GM19468 (cell line): ENCODE measurements at regions not wholly inside any gene's neighbourhood (a gene's known extent, or its start where the extent isn't known, plus 50 kb on each side); places are given as distances from the start of the nearest gene placed in this dataset.

Source experiments
- ATAC-seq: cut with Tn5 transposase; IDR thresholded peaks from one replicate; pipeline ENCODE4 v1.9.1; 2021; ENCODE audit warnings: mild to moderate bottlenecking, moderate library complexity, moderate number of reproducible peaks; ENCODE audit not compliant: unreplicated experiment; ENCODE audit errors: extremely low read depth

DNA sequence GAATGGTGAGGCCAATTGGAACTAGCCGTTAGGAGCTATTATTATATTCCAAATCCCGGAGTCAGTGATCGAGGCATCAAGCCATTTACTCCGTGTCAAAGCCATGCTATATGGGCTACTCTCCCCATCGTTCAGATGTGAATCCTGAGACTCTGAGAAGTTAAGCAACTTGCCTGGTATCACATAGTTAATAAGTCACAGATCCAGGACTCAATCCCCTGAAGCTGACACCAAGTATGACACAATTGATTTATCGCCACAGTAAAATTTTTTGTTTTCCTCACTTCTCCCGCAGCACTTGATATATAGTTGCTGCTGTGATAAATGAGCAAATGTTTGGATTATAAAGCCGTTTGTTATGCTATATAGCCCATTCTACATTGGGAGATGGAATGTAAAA lies 50.8 kb upstream of the TSHZ2 start:
- no peak for ATAC-seq

DNA sequence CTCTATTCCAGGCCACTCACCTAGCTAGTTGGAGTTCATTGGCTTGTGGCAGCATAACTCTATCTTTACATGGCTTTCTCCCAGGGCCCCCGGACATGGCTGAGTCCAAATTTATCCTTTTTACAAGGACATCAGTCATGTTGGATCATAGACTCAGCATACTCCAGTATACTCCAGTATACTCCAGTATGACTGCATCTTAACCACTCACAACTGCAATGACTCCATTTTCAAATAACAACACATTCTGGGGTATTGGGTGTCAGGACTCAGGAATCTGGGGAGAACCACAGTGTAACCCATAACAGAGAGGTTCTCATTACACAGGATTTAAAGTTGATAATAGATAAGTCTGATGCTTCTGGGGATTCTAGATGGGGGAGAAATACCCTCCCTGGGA lies 53.8 kb upstream of the TSHZ2 start:
- no peak for ATAC-seq

DNA sequence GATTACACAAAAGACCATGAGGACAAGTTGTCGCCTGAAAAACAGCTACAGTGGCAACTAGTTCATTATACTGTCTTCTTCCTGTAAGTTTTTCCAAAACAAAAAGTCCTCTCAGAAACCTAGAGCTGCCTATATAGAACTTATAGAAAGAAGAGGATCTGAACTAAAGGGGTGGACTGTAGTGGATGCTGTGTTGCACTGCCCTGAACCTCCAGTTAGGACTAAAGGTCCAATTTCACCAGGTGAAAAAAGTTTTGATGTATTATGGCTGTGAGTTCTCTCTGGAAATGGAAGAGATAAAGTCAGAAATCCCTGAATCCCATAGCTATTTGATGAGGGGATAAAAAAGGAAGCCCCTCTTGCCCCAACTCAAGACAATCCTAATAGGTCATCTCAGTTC lies 56.6 kb upstream of the TSHZ2 start:
- no peak for ATAC-seq

DNA sequence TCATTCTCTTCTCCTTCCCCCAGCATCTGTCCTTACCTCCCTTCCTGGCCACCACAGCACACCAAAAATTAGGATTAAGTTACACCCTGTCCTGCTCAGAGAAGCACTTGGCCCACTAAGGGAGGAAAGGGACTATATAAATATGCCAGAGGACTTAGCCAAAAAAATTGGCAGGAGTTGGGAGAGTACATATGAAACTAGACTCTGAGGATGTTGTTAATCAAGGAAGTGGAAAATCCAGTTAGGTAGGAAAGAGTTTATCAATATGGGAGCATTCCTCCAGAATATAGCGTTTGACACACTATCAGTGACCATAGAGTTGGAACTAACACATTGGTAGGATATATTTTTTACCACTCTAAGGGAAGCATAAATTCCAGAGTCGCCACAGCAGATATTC lies 57.3 kb upstream of the TSHZ2 start:
- no peak for ATAC-seq

DNA sequence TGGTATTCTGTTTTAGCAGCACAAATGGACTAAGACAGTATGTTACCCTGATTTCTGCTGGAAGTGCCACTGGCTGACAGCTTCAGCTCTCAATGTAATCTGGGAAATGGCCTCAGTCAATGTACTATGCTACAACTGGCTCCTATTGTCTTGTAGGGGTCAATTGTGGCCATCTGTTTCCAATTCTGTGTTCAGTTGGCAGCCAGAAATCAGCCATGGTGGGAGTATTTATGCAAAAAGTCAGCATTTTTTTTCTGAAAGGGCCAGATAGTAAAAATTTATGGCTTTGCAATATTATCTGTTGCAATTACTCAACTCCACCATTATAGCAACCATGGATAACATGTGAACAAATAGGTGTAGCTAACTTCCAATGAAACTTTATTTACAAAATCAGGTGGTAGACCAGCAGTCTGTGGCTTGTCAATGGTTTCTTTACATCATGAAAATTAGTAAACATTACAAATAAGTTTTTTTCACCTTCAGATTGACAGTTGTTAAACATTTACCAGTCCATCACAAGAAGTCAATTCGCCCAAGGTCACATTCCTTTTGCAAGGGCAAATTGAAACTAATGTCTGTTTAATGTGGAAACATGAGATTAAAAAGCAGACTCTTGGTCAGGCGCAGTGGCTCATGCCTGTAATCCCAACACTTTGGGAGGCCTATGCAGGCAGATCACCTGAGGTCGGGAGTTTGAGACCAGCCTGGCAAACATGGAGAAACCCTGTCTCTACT lies 58.3 kb upstream of the TSHZ2 start:
- ATAC-seq = no peak

DNA sequence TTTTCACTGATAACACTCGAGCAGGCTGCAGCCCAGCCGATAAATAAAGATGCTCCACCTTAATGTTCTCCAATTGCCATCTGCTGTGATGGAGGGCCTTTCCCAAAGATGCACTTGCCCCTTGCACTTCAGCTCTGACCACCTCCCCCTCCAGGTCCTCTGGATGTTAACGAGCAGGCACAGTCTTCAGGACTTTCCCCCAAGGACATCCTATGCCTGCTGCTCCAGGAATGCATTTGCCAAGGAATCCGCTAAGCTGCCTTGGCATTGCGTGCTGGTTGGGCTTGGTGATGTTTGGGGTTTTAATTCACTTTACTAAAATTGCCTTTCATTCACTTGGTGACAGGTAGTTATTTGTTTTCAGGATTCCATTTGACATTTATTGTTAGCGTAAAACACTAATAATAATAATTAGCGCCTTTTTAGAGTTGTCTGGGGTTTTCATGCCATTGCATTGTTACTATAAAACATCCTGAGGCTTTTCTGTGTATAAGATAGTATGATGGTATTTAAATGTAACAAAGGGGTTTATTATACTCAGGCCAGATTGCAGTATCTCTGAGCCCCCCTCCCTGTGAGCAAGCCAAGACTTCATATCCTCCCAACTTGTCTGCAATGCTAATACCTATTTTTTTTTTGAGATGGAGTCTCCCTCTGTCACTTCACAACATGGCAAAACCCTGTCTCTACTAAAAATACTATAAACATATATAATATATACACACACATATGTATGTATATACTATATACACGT lies 66.7 kb upstream of the TSHZ2 start:
- ATAC-seq = no peak

DNA sequence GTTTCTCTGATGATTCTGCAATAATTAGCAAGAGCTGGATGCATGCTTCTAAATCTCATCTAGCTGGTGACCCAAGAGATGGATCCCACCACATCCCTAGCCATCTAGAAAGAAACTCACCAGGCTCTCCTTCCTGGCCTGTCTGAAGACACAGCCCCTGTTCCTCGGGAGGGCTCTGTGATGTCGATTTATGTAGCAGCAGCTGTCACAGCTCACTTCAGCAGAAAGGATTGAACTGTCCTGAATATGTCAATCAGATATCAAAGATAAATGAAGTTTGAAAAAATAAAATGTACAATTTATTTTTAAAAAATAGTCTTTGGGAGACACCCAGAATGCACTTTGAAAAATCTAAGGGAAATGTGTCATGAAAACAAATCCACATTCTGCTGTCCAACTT lies 67.3 kb upstream of the TSHZ2 start:
- ATAC-seq = no peak

DNA sequence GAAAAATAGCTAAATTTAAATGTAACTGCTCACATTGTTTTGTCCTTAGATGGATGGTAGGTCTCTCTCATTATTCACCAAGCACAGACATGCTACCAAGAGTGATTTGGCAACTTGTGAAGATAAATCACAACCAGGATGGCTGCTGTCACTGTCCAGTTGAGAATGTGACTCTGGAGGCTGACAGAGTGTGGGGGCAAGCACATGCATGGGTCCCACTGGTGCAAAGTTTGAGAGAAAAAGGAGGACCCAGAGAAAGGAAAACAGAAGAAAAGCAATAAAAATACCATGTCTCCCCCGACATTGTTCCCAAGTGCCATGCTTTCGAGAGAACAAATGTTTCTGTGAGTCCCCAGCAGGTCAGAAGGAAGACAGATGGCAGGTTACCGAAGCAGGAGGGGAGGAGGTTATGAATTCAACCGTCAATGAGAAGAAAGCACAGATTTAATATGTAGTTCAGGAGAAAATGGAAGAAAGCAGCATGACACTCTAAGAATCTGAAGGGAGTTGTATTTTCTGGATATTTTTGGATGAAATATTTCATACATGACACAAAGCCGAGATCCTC lies 73.0 kb upstream of the TSHZ2 start:
- ATAC-seq = no peak

DNA sequence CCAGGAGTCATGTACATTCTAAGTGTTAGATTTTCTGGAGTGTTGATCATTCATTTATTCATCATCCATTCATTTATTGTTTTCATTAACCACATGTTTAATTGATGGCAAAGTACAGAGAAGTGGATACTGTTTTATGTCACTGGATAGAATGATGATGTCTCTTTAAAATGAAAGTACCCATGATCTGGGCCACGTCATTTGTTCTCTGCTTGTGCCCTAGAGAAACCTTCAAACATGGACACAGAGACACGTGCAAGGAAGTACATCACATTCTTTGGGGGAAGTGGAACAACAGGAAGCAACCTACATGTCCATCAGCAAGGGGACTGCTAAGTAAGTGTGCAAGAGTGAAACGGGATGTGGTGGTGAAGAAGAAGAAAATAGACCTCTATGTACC lies 75.8 kb upstream of the TSHZ2 start:
- ATAC-seq = no peak

DNA sequence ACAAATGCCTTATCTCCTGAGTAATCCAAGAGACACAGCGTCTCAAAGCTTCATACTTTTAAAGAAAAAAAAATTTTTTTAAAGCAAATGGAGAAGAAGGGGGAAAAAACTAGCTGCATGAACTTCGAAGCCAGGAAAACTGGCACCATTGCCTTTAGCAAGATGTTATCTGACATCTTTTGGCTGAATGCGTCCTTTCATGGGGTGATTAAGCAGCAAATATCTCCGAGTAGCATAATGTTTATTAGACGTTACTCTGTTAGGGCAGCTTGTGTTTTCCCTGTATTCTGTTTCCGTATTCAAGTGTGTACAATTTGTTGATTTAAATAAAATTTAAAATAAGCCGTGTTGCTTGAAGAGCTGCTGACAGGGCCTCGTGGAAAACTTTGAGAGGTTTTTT lies 76.5 kb upstream of the TSHZ2 start:
- no peak for ATAC-seq

DNA sequence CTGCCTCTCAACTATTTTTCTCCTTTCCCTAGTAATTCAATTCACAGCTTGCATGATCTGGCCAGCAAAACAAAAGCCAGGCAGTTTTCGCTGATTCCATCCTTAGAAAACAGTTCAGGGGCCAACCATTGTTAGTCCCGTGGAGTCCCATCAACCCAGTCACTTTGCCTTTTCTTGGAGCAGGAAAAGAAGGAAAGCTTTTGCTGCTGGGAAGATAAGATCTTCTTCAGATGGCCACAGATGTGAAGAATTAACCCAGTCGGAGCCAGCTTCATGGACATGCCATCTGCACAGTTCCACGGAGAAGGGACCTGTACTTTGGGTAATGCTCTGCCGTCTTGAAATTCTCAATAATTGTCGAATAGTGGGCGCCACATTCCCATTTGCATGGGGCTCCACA lies 76.9 kb upstream of the TSHZ2 start:
- ATAC-seq = no peak

DNA sequence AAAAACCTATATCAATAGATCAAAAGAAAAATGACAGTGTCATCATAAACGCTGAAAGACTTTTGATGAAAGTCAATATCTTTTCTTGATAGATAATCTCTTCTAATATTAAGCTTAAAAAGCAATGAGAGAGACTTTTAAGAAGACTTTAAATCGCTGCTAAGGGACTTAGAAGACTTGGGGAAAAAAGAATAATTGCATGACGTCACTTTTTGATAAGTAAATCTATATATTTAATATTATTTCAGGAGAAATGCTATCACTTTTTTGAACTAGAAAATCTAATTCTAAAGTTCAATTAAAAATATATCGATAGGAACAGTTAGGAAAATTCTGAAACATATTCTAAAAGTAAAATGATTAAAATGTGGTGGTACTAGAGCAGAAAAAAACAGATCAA lies 78.7 kb upstream of the TSHZ2 start:
- ATAC-seq = no peak

DNA sequence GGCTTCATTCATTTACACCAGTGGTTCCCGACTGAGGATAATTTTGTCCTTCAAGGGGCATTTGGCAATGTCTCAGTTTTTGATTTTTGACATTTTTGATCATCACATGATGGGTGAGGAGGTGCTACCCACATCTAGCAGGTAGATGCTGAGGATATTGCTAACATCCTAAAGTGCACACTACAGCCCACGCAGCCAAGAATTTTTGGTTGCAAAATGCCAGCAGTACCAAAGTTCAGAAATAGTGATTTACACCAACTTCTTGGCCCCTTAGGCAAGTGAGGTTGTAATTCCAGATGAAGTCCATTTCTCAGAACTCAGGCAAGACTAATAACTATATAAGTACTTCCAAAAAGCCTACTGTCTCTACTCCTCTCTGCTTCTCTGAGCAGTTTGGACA lies 80.1 kb upstream of the TSHZ2 start:
- ATAC-seq = no peak

DNA sequence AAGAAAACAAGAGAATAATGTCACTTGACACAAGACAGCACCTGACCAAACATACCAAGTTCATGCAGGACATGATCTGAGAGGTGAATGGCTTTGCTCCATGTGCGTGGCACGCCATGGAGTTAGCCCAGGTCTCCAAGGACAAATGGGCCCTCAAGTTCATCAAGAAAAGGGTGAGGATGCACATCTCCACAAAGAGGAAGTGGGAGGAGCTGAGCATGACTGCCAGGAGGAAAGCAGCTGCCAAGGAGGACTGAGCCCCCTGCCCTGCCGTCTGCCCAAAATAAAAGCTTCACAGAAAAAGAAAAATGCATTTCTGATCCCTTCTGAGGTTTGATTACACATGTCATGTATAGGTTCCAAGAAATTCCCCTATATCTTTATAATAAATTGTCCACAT lies 82.0 kb upstream of the TSHZ2 start:
- ATAC-seq = no peak

DNA sequence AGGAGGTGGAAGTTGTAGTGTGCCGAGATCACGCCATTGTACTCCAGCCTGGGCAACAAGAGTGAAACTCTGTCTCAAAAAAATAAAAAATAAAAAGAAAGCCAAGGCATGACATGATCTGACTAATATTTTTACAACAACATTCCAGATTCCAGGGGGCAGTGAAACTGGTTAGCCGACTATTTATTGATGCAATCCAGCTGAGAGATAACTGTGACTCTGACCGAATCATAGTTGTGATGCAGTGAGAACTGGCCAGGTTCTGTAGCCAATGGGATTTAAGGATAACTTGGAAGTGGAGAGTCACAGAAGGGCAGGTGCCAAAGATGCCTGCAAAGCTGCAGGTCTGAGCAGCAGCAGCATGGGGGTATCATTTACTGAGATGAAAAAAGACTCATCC lies 82.9 kb upstream of the TSHZ2 start:
- ATAC-seq = no peak

DNA sequence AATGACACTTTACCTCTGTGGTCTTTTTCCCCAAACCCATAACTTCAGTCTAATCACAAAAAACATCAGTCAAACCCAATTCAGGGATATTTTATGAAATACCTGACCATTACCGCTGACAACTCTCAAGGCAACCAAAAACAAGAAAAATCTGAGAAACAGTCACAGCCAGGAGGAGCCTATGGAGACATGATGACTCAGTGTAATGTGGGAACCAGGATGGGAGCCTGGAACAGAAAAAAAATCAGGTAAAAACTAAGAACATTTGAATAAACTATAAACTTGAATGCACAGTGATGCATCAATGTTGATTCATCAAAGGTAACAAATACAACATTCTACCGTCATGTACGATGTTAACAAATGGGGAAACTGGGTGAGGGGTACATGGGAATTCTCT lies 84.1 kb upstream of the TSHZ2 start:
- ATAC-seq = no peak

DNA sequence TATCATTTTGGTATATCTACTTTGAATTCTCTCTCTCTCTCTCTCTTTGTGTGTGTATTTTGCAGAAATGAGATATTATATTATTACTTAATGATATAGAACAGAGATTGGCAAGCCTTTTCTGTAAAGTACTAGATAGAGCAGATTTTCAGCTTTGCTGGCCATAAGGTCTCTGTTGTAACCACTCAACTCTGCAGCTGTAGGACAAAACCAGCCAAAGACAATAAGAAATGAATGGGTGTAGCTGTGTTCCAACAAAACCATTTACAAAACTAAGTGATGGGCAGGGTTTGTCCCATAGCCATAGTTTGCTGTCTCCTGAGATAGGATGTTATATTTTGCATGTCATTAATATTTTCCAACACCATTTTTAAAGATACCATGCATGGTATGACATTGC lies 91.2 kb upstream of the TSHZ2 start:
- no peak for ATAC-seq

DNA sequence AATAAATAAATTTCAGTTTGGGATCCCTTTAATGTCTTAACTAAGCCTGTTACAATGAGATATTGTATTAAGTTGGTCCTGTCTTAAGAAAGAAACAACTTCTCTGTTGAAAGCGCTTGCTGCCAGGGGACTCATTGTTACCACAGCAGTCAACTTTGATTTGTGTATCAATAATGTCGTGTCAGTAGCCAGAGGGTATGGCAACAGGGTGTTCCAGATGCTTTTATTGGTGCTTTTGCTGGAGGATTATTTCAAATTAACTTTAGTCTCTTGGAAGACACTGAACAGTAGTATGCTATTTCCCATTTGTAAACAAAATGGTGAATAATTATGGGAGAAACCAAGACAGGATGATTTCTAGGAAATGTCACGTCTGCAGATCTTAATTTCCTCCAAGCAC lies 91.9 kb upstream of the TSHZ2 start:
- ATAC-seq = no peak

DNA sequence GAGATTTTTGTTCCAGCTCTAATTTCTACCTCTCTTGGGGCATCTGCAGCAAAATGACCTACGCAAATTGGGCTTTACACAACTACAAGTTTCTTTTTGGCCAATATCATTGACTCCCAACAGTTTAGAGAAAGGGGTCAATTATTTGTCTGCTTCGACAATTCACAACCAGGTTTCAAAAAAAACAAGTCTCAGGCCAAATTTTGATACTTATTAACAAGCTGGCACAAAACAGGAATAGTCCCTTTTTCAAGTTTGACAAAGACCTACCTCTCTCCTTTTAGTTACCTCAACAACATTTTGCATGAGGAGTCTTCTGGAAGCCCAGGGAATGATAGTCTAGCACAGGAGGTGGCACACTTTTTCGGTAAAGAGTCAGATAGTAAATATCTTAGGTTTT lies 97.9 kb upstream of the TSHZ2 start:
- no peak for ATAC-seq

DNA sequence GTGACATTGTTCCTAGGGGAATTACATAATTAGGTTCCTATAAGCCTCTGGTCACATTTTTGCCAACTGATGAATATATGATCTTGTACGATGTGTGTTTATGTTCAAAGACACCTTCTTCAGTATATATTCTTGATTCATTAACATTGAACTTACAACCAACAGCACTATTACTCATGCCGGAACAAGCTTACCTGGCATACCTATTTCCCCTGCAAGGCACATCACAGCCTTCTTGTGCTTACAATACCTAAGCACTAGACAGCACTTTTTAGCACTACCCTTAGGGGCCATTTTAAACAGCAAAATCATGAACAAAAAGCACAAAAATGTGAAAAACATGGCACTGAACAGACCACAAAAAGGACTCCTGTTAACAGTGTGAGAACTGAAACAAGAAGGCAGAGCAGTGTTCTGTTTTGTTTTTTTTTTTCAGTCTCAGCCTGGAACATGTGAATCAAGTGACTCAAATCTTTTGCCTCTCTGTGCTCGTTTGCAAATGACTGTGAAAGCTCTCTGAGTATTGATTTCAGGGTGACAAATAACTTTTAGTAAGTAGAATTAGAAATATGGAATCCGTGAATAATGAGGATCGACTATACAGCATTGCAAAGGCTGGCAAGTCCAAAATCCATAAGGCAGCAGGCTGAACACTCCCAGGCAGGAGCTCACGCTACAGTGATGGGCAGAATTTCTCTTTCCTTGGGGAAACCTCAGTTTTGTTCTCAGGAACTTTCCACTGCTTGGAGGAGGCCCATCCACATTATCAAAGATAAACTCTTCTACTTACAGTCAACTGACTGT lies 102.3 kb upstream of the TSHZ2 start:
- ATAC-seq = no peak

DNA sequence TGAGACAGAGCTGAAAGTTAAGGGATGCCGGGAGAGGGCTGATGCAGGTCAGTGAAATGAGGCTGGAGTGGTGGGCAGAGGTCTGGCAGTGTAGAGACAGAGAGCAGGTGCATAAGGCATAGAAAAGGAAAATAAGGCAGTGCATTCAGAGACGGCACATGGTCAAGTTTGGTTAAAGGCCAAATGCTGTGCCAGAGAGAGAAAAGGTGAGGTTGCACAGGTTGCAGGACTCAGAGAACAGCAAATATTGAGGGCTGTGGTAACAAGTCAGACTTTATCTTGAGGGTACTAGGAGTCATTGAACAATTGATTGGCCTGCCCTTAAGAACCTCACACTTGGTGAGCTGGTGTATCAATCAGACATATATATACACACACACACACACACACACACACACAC lies 102.9 kb upstream of the TSHZ2 start:
- no peak for ATAC-seq
